Tongue (tissue), 1 donor: ENCODE measurements at regions not wholly inside any gene's neighbourhood (a gene's known extent, or its start where the extent isn't known, plus 50 kb on each side); places are given as distances from the start of the nearest gene placed in this dataset.
"Not testable (repeated sequence)": the region's sequence is repeated elsewhere in the genome, so short reads cannot be mapped to it uniquely, and the experiment has no call there.

Experiments used
- DNase-seq: peaks from one replicate; pipeline ENCODE4 v3.0.0-alpha.2; 2015

DNA sequence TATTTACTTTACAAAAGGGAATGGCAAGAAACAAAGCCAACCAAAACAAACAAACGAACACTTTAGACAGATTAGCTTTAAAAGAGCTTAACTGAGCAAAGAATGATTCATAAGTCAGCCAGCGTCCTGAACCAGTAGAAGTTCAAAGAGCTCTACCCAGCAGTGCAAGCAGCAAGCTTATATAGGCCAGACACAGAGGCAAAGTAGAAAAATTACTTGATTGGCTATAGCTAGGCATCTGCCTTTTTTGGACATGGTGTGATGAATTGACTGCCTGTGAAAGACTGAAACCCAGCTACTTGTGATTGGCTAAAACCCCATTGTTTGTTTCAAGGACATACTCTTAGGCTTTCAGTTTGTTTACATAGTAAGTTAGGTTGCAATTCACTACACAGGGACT lies 2120.0 kb upstream of the RAG2 start:
- DNase-seq, result no peak

DNA sequence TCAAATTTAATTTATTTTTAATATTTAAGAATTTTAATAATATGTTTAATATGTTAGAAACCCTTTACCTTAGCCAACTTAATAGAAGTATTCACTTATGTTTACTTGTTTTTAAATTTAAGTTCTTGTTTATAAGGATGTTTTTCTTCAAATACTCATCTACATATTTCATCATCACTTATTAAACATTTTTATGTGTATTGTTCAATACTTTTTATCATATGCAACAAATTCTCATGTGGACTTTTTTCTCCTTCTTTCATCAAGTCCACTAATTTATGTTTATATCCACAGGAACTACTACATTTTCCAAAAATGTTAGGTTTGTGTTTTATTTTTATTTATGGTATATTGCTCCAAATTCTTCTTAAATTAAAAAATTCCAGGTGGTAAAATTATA lies 2113.1 kb upstream of the RAG2 start:
- no peak for DNase-seq

DNA sequence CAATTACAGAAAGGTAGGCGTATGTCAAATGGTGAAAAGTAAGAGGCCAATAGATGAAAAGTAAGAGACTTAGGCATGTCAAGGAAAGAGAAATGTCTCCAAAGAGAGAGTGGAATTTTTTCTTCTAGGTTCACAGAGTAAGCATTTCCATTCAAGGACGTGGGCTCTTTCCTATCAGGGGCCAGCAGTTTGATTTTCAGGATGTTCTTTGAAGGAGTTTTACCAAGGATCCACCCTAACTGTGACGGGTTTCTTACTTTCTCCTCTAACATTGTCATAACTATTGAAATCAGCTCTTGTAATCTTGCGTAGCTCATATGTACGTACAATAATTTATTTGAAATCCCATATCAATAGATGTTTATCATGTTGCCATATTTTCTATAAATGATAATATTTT lies 2112.2 kb upstream of the RAG2 start:
- no peak for DNase-seq

DNA sequence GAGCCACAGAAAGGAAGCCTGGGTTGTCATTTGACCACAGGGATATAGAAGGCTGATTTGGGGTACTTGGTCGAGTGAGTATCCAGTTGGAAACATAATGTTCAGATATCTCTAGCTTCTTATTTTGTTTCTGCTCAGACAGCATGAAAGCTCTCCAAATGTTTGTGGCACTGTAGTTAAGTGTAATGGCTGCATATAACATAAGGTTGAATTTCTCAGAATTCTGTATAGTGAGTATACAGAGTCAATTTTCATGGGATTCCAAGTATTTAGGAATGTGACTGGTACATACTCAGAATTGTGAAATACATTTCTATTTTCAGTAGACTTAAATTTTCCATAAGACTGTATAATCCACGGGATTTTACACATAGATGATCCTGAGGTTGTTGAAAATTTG lies 2102.1 kb upstream of the RAG2 start:
- DNase-seq, result no peak

DNA sequence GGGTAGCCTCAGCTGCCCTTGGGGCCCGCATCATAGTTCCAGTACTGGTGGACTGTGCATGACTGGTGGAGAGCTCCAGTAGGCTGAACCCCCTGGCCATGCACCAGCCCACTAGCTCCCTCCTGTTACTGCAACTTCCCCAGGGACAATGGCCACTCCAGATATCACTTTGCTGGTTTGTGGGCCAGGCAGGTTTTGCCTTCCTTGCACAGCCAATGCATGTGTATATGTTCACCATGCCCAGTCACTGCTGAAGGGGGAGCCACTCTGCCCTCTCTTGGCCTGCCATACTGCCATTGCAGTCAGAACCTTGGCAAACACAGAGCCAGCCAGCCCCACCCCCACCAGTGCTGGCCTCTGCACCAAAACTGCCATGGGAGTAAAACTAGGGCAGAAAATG lies 2095.3 kb upstream of the RAG2 start:
- DNase-seq, result no peak

DNA sequence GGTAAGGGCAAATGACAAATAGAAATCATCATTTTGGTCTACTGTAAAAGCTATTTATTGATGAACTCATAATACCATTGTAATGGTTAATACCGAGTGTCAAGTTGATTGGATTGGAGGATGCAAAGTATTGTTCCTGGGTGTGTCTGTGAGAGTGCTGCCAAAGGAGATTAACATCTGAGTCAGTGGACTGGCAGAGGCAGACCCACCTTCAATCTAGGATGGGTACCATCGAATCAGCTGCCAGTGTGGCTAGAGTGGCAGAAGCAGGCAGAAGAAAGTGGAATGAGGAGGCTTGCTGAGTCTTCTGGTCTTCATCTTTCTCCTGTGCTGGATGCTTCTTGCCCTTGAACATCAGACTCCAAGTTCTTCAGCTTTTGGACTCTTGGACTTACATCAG lies 2092.2 kb upstream of the RAG2 start:
- not testable (repeated sequence) for DNase-seq

DNA sequence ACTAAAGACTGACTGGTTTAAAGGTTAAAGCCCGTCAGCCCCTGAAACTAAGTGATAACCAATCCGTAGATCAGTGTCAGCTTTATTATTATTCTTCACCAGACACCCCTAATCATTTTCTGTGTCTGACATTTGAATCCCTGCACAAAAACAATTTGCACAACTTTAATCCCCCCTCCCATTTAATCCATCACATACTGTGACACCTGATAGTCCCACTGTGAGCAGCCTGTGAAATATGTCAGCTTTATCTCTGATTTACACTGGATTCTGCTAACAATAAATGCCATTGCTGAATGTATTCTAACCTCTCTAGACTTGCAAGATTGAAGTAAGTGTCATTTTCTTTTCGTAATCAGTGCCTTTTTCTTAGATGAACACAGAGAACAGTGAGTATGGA lies 2089.0 kb upstream of the RAG2 start:
- DNase-seq, result no peak

DNA sequence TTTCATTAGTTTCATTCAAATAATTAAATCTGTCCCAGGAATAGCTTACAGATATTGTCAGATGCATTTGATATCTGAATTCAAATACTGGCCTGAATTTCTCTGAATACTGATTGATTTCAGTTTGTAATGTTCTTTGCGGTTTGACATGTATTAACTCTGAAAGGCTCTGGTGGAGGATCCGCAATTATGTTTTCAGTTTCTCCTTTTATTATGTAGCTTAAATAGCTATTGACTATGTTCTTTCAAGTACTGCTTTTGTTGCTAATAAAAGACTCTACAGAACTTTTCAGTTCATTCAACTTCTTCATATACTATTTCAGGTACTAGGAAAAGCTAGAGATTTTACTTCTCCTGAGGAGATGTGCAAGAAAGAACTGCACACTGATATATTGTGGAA lies 2085.4 kb upstream of the RAG2 start:
- DNase-seq, result no peak

DNA sequence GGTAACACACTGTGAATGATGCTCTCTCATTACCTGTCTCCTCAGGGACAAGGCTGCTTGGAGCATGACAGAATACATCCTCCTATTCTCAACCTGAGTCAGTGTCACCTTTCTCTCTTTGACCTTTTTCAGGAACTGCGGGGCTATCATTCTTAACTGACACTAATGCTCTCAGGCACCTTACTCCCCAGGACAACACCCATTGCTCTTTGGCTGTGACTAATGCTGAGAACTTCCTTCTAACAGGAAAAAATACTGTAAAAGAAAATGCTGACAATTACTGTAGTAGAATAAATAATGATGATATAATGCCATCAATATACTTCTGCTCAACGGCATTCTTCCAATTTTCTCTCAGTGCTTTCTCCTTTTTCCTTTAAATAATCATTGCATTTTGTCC lies 2082.7 kb upstream of the RAG2 start:
- no peak for DNase-seq

DNA sequence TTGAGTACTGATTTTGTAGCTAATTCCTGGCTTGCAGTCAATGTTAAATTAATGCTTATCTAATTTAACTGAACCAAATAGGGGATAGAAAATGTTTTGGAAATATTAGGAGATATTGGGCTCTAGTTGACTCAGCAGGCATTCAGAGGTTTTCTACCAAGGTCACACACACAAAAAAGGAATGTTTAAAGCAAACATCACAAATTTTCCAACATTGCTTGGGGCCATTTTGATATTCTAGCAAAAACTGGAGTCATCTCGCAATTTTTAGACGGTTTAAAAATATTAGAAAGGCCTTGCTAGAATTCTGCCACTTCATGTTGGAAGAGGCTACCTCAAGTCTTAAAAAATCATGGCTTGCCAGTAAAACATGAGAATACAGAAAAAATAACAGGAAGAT lies 2082.1 kb upstream of the RAG2 start:
- DNase-seq, result no peak

DNA sequence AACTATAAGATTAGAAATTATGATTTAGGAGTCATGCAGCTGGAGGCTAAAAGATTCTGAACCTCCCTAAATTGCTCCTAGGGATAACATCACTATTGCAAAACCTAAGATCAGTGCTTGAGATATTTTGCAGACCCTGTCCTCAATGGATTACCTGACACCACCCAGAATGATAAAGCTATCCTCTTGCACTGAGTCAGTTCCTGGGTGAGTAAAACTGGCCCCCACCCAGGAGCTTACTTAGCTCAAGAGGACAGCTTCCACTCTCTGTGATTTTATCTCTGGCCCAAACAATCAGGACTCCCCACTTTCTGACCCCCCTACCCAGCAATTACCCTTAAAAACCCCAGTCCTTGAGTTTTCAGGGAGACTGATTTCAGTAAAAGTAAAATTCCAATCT lies 2074.4 kb upstream of the RAG2 start:
- DNase-seq, result no peak

DNA sequence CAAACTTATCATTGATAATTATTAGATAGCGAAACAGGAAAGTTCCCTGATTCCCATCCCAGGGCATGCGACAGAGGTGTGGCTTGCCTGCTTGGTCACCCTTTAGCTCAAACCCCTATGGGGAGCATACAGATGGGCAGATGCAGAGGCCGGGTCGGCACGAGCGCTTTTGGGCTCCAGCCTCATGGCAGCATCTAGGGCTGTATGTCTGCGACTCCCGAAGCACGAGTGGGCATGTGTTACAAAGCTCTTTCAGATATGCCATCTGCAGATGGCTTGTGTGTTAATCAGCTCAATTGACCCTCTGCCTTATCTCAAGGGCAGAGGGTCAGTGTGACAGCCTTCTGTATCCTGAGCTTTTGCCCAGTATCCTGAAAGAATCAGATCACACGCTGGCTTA lies 2069.3 kb upstream of the RAG2 start:
- DNase-seq, result no peak

DNA sequence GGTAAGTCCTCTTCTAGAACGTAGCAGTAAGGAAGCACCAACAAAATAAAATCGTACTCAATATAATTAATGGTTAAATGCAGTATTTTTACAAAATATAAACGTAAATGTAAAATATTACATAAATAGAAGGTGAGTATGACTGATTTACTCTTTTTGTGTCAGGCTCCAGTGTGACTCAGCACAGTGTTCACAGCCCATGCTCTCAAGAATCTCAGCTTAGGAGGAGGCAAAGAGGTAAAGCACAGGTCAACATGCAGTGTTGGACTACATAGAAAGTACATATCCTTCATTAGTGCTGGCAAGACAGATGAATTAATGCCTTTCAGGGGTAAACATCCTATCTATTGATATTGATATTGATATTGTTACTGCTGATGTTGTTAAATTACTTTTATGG lies 2050.6 kb upstream of the RAG2 start:
- no peak for DNase-seq

DNA sequence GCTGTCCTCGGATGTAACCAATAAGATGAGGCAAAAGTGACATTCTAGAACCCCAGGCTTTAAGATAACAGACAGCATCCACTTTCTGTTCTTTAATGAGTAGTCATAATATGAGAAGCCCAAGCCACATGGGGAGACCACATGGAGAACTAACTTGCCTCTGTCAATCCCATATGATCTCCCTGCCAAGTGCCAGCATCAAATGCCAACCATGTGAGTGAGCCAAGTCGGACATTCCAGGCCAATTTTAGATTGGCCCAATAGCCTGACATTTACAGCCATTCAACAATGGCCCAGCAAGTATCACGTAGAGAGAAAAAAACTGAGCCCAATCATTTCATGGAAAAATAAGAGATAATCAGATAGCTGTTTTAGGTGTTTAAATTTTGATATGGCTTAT lies 2048.3 kb upstream of the RAG2 start:
- DNase-seq, result no peak

DNA sequence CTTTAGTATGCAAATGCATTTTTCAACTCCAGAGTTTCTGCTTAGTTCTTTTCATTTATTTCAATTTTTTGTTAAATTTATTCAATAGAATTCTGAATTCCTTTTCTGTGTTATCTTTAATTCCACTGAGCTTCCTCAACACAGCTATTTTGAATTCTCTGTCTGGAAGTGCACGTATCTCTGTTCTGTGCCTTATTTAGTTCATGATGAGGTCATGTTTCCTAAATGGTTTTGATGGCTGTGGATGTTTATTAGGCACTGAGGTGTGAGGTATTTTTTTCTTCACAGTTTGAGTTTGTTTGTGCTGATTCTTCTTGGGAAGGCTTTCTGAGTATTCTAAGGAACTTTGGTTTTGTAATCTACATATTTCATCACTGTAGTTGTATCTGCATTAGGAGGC lies 2042.8 kb upstream of the RAG2 start:
- DNase-seq, result no peak

DNA sequence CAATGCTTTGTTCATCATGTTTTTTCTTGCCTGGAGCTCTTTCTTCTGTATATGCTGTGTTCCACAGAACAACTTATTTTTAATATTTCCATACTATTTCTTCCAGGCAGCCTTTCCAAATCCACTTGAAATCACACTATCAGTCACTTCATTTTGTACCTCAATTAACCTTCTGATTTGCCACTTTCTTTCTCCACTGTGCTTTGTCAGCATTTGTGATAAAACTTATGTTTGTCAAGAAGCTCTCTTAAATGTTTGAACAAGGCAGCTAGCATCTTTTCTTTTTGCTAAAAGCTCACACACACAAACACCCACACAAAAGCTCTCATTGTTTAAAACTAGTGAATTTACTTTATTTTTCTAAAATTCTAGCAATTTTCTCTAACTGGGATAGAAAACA lies 2014.7 kb upstream of the RAG2 start:
- no peak for DNase-seq

DNA sequence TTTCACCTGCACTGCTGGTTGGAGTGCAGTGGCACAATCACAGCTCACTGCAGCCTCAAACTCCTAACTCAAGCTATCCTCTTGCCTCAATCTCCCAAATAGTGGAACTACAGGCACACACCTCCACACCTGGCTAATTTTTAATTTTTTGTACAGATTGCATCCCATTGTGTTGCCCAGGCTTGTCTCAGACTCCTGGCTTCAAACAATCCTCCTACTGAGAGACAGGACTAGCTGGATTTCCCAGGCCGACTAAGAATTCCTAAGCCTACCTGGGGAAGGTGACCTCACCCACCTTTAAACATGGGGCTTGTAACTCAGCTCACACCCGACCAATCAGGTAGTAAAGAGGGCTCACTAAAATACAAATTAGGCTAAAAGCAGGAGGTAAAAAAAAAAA lies 2003.3 kb upstream of the RAG2 start:
- not testable (repeated sequence) for DNase-seq

DNA sequence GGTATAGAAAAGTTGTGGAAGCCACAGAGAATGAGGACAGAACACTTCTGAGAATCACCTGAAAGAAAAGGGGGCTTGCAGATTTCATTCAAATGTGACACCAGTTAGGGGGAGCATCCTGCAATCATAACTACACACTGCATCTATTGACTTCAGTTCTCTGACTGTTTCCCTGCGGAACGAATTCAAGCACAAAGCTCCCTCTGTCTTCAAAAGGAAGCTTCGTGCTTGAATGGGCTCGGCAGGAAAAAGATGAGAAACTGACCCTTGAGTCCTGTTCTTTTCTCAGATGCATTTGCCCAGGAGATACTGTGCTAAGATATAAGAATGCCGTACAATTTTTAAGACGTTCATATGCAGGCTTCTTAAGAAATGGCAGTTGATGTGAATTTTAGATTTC lies 2000.4 kb upstream of the RAG2 start:
- DNase-seq, result peak; percentile 8

DNA sequence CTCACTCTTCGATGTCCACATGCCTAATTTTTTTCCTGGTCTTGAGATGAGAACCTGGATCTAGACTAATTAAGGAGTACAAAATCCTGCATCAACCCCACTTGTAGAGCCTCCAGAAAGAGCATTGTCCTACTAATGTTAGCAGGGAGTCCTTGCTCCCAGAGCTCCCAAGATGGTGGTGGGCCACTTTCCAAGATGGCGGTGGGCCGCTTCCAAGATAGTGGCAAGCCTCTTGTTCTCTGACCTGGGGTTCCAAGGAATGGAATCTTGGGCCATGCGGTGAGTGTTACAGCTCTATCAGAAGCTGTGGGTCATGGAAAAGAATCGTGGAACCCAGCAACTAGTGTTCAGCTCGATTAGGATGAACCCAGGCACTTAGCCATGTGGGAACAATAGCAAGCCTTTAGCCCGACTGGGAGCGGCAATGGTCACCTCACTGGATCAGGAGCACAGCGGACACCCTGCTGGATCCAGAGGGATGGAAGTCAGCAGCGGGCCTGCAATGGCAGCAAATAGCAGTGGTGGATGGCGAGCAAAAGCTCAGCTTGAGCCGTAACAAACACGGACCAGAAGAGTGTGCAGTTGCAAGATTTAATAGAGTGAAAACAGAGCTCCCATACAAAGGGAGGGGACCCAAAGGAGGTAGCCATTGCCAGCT lies 1997.5 kb upstream of the RAG2 start:
- not testable (repeated sequence) for DNase-seq

DNA sequence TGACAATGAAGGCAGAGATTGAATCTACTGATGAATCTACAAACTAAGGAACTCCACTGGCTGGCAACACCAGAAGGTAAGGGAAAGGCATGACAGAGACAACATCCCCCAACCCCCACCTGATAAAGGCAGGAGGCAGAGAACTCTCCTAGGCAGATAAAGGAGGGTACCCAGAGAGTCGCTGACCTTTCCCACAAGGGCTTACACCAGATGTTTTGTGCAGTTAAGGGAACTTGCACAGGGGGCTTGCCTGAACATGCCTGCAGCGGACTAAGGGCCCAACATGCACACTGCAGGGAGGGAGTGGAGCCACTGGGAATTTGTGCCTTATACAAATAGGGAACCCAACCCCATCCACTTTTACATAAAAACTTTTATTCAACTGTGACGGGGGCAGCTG lies 1996.9 kb upstream of the RAG2 start:
- no peak for DNase-seq

DNA sequence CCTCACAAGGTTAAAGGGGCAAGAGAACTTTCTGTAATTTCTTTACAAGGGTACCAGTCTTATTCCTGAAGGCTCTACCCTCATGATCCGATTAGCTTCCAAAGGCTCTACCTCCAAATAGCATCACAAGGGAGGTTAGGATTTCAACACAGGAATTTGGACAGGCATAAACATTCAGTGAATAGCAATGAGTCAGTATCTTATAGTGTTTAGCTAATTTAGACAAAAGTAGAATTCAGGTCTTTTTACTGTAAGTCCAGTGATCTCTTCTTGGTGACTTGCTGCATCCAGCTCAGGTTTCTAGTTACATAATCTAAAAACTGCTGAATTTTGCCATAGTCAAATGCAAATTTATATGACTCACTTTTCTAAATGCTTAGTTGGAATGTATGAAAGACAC lies 1995.6 kb upstream of the RAG2 start:
- no peak for DNase-seq

DNA sequence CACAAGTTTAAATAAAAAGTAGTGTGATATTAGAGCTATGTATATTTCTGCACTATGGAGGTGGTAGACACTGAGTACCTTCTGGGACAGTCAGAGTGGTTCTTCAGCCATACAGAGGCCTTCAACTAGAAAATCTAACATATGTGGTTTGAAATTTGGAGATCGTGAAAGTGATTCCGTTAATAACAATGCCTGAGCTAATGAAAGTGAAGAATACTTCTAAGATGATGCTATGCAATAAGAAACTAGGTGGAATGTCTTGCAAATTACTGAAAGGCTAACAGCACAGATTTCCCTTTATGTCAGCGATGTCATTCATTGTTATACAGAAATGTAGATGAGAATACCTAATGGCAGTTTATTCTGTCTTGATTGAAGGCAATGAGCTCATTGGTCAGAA lies 1984.7 kb upstream of the RAG2 start:
- no peak for DNase-seq

DNA sequence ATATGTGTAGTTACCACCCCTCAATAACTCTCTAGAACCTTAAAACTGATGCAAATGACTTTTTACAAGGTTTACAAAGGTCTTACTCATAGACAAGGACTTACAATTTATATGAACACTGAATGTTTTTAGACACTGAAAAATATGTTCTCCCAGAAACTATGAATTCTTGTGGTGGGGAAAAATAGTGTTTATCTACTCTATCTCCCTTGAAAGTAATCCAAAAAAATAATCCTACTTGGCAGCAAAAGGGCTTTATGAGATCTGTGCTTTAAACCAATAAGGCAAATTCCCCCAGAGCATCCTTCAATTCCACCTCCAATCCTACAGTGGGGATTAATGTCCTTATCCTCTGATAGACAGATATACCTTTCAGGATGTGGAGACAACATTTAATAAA lies 1984.1 kb upstream of the RAG2 start:
- DNase-seq, result no peak

DNA sequence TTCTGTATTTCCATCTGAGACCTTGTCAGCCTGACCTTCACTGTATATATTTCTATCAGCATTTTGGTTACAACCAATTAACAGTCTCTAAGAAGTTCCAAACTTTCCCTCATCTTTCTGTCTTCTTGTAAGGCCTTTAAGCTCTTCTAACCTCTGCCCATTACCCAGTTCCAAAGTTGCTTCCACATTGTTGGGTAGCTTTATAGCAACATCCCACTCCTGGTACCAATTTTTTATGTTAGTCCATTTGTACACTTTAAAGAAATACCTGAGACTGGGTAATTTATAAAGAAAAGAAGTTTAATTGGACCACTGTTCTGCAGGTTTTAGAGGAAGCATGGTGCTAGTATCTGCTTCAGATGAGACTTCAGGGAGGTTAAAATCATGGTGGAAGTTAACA lies 1979.7 kb upstream of the RAG2 start:
- no peak for DNase-seq

DNA sequence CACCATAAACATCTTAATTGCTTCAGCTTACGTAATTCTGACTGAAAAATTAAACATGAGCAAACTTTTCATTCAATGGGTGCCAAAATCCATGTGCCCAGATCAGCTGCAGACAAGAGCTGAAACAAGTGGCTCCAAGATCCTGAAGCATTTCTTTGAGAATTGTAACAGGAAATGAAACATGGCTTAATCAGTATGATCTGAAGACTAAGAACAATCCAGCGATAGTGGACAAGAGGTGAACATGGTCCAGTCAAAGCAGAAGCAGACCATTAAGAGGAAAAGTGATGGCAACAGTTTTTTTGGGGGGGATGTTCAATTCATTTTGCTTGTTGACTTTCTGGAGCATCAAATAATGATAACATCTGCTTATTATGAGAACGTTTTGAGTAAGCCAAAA lies 1964.5 kb upstream of the RAG2 start:
- DNase-seq, result no peak
